Prostate gland (tissue), 2 donors: ENCODE measurements at regions not wholly inside any gene's neighbourhood (a gene's known extent, or its start where the extent isn't known, plus 50 kb on each side); places are given as distances from the start of the nearest gene placed in this dataset.

ENCODE experiments used
- CTCF ChIP-seq, 4 experiments: fragments of 200-600 bp in 2 of 4; fragments of 450-650 bp in 2 of 4; sonication (generic) in 2 of 4; IDR thresholded peaks; 1 replicate in 3 of 4; 2 replicates in 1 of 4; pipeline ENCODE4 v1.5.1; 2016 to 2019; ENCODE audit warnings: antibody characterized with exemption in 4 of 4, mild to moderate bottlenecking in 2 of 4, moderate library complexity in 2 of 4
- POLR2A ChIP-seq: fragments of 450-650 bp; IDR thresholded peaks from one replicate; pipeline ENCODE4 v1.6.1; 2016; ENCODE audit warnings: antibody characterized with exemption, mild to moderate bottlenecking
- POLR2AphosphoS5 ChIP-seq: sonication (generic); formaldehyde crosslinking; IDR thresholded peaks from one replicate; pipeline ENCODE4 v1.6.1; 2017; ENCODE audit warnings: antibody characterized with exemption

- no peak for TF ChIP-seq POLR2AphosphoS5
- TF ChIP-seq POLR2A = no peak
- no peak for TF ChIP-seq CTCF (IDR thresholded peaks at IDR 0.05)
Observed at GRCh38 chr5:135629666-135630065, 50.9 kb upstream of the CXCL14 start.
